ENCODE measurements at regions not wholly inside any gene's neighbourhood (a gene's known extent, or its start where the extent isn't known, plus 50 kb on each side); places are given as distances from the start of the nearest gene placed in this dataset.

- no peak overlapping the region for H3K4me2 ChIP-seq (replicated peaks; ENCODE audit: extremely low read depth, low read length, poor library complexity, severe bottlenecking)
- H3K9ac ChIP-seq (ENCODE audit: insufficient read depth, low read length, poor library complexity, severe bottlenecking): no peak overlapping the region
- Mint-ChIP-seq H3K36me3 (no peaks in the 10 kb centered on the region), H3K9me3 (peaks cover 0 to 5% (median 3%) of the 10 kb centered on the region in 7 donors), H3K27ac (no peak overlapping the region), H3K27me3 (ENCODE audit: low read depth in 3 of 3) (peaks cover 2 to 5% (median 2%) of the 10 kb centered on the region in 3 donors), H3K4me3 (no peak overlapping the region), H3K4me1 (no peaks in the 10 kb centered on the region)
- H3K36me3 ChIP-seq (replicated peaks in 1 of 2; ENCODE audit: control insufficient read depth in 1 of 2, insufficient read depth in 2 of 2, low read length in 2 of 2): no peaks in the 10 kb centered on the region
- H3K4me3 ChIP-seq (replicated peaks in 1 of 3; ENCODE audit: low read depth in 2 of 3, low read length in 3 of 3): no peak overlapping the region
- no peak overlapping the region for H2AFZ ChIP-seq (ENCODE audit: insufficient read depth, low read depth, low read length, poor library complexity, severe bottlenecking)
- no peak for TF ChIP-seq CTCF (IDR thresholded peaks at IDR 0.05)
- no peak for DNase-seq
- intact Hi-C loops (cut with micrococcal nuclease): no loop called here
- H3K27me3 ChIP-seq (ENCODE audit: control insufficient read depth in 2 of 2, insufficient read depth in 2 of 2, low read length in 2 of 2): no peaks in the 10 kb centered on the region
- WGBS (ENCODE audit: insufficient coverage): 94% methylated on average over 2 of the region's 5 CpGs
- no peak overlapping the region for H3K27ac ChIP-seq (ENCODE audit: low read depth in 1 of 2, low read length in 2 of 2)
- no peaks in the 10 kb centered on the region for H4K20me1 ChIP-seq (ENCODE audit: insufficient read depth, low read length)
- H3K9me3 ChIP-seq (replicated peaks in 1 of 2; ENCODE audit: control insufficient read depth in 1 of 2, insufficient read depth in 1 of 2, low read length in 2 of 2): no peaks in the 10 kb centered on the region
- no peaks in the 10 kb centered on the region for H3K79me2 ChIP-seq (ENCODE audit: insufficient read depth, low read length)
- H3K4me1 ChIP-seq (ENCODE audit: control insufficient read depth in 1 of 2, insufficient read depth in 2 of 2, low read length in 2 of 2): no peaks in the 10 kb centered on the region
These were observed 177.6 kb downstream of the SUDS3 start for GRCh38 chr12:118553856-118554504.

- H3K27me3 ChIP-seq (ENCODE audit: control insufficient read depth in 2 of 2, insufficient read depth in 2 of 2, low read length in 2 of 2): no peaks in the 10 kb centered on the region
- no peak overlapping the region for H3K4me2 ChIP-seq (replicated peaks; ENCODE audit: extremely low read depth, low read length, poor library complexity, severe bottlenecking)
- H3K36me3 Mint-ChIP-seq: no peaks in the 10 kb centered on the region
- no peak overlapping the region for H3K9ac ChIP-seq (ENCODE audit: insufficient read depth, low read length, poor library complexity, severe bottlenecking)
- WGBS (ENCODE audit: insufficient coverage): 89% methylated on average over 3 of the region's 4 CpGs
- H3K9me3 Mint-ChIP-seq: peaks cover 0 to 2% (median 0%) of the 10 kb centered on the region in 7 donors
- H3K4me1 ChIP-seq (ENCODE audit: control insufficient read depth in 1 of 2, insufficient read depth in 2 of 2, low read length in 2 of 2): no peaks in the 10 kb centered on the region
- H3K4me3 ChIP-seq (replicated peaks in 1 of 3; ENCODE audit: low read depth in 2 of 3, low read length in 3 of 3): no peak overlapping the region
- H3K9me3 ChIP-seq (replicated peaks in 1 of 2; ENCODE audit: control insufficient read depth in 1 of 2, insufficient read depth in 1 of 2, low read length in 2 of 2): no peaks in the 10 kb centered on the region
- intact Hi-C loops (cut with micrococcal nuclease): no loop called here
- no peaks in the 10 kb centered on the region for H3K4me1 Mint-ChIP-seq
- no peaks in the 10 kb centered on the region for H3K36me3 ChIP-seq (replicated peaks in 1 of 2; ENCODE audit: control insufficient read depth in 1 of 2, insufficient read depth in 2 of 2, low read length in 2 of 2)
- no peak overlapping the region for H2AFZ ChIP-seq (ENCODE audit: insufficient read depth, low read depth, low read length, poor library complexity, severe bottlenecking)
- H3K27ac Mint-ChIP-seq: no peak overlapping the region
- H3K79me2 ChIP-seq (ENCODE audit: insufficient read depth, low read length): no peaks in the 10 kb centered on the region
- peaks cover 0 to 7% (median 2%) of the 10 kb centered on the region in 3 donors for H3K27me3 Mint-ChIP-seq (ENCODE audit: low read depth in 3 of 3)
- H4K20me1 ChIP-seq (ENCODE audit: insufficient read depth, low read length): no peaks in the 10 kb centered on the region
- no peak overlapping the region for H3K27ac ChIP-seq (ENCODE audit: low read depth in 1 of 2, low read length in 2 of 2)
- no peak overlapping the region for H3K4me3 Mint-ChIP-seq
- no peak for DNase-seq
- TF ChIP-seq CTCF (IDR thresholded peaks at IDR 0.05): no peak
These were observed 182.6 kb downstream of the SUDS3 start for GRCh38 chr12:118558941-118559340.
